ENCODE measurements at regions not wholly inside any gene's neighbourhood (a gene's known extent, or its start where the extent isn't known, plus 50 kb on each side); places are given as distances from the start of the nearest gene placed in this dataset.

GRCh38 chr16:87131061-87131995 is 185.9 kb downstream of the C16orf95 start:
- CTCF ChIA-PET: interaction anchor here (1.0 to 1.7 kb wide), 3 partner anchors 9 to 72 kb away, joined by 3 to 4 read pairs (median 3); no protein-coding TSS in a partner anchor
- DNase-seq (ENCODE audit: low read depth, low spot score): no peak
- H3K4me3 ChIP-seq (ENCODE audit: low read depth, low read length): no peak overlapping the region
- POLR2A ChIA-PET: no interaction called here
- no peak for TF ChIP-seq CTCF (IDR thresholded peaks at IDR 0.05; ENCODE audit: insufficient read depth, low read length, missing control alignments)

GRCh38 chr16:87131996-87132345 is 185.2 kb downstream of the C16orf95 start:
- no peak overlapping the region for H3K4me3 ChIP-seq (ENCODE audit: low read depth, low read length)
- ChIA-PET POLR2A (no interaction called here), CTCF (interaction anchor here (1.0 to 1.6 kb wide), 2 partner anchors 10 kb away, joined by 3 read pairs; no protein-coding TSS in a partner anchor)
- no peak for TF ChIP-seq CTCF (IDR thresholded peaks at IDR 0.05; ENCODE audit: insufficient read depth, low read length, missing control alignments)
- no peak for DNase-seq (ENCODE audit: low read depth, low spot score)

- no peak for TF ChIP-seq CTCF (IDR thresholded peaks at IDR 0.05; ENCODE audit: insufficient read depth, low read length, missing control alignments)
- ChIA-PET CTCF (interaction anchor here (1.0 to 1.6 kb wide), 3 partner anchors 9 to 70 kb away, joined by 3 to 4 read pairs (median 3); no protein-coding TSS in a partner anchor), POLR2A (no interaction called here)
- DNase-seq (ENCODE audit: low read depth, low spot score): peak; percentile 29
- no peak overlapping the region for H3K4me3 ChIP-seq (ENCODE audit: low read depth, low read length)
Measured at GRCh38 chr16:87132361-87133014, 184.7 kb downstream of the C16orf95 start.

- DNase-seq (ENCODE audit: low read depth, low spot score): no peak
- ChIA-PET POLR2A (no interaction called here), CTCF (interaction anchor here (1.4 to 1.6 kb wide), 2 partner anchors 8 to 71 kb away, joined by 3 to 4 read pairs; no protein-coding TSS in a partner anchor)
- H3K4me3 ChIP-seq (ENCODE audit: low read depth, low read length): no peak overlapping the region
- no peak for TF ChIP-seq CTCF (IDR thresholded peaks at IDR 0.05; ENCODE audit: insufficient read depth, low read length, missing control alignments)
Measured at GRCh38 chr16:87133112-87133850, 183.9 kb downstream of the C16orf95 start.

DNA sequence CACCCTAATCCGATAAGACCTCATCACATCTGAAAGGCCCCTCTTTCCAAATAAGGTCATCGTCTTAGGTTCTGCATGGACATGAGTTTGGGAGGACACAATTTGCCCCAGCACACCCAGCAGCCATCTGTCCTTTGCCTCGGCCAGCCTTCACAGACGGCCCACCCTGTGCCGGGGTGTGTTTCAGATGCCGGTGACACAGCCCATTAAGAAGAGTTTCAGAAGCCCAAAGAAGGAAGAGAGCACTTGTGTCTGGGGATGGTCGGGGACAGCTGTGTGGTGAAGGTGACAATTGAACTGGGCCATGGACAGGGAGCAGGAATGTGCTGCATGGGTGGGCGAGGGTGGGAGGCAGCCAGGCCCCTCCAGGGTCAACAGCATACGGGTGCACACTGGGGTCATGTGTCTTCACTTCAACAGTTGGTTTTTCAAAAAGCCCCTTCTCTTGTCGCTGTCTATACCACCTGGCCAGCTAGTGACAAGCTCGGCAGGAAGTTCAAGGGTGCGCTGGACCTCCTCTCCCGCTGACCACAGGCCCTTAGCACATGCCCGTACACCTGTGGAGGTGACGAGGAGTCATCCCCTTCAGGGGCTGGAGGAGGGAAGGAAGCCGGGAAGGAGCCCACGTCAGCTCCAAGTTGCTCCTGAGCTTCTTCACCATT is 183.1 kb downstream of the C16orf95 start:
- DNase-seq (ENCODE audit: low read depth, low spot score): no peak
- TF ChIP-seq CTCF (IDR thresholded peaks at IDR 0.05; ENCODE audit: insufficient read depth, low read length, missing control alignments): no peak
- CTCF ChIA-PET: interaction anchor here (1.6 kb wide), 1 partner anchor 570 kb away, joined by 4 read pairs; no protein-coding TSS in a partner anchor
- POLR2A ChIA-PET: no interaction called here
- no peak overlapping the region for H3K4me3 ChIP-seq (ENCODE audit: low read depth, low read length)
